ENCODE measurements at regions not wholly inside any gene's neighbourhood (a gene's known extent, or its start where the extent isn't known, plus 50 kb on each side); places are given as distances from the start of the nearest gene placed in this dataset.

DNA sequence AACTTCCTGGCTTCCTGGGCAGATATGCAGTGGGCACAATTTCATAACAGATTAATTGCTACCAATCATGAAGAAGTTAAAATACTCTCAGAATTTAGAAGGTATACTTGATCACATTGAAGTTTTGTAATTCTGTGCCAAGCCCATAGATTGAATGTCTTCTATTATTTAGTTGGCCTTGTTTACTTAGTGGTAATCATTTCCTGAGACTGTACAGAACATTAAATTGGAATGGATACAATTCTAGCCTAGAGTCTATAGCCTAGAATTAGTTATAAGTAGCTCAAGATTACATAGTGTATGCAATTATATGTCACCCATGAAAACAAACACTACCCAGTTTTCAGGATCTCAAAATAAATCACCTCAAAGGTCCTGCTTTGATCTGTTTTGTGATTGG, 615.8 kb downstream of the XIRP2 start:
- Histone ChIP-seq H3K27ac (no peak overlapping the region), H3K4me3 (no peak overlapping the region), H3K27me3 (no peaks in the 10 kb centered on the region), H3K36me3 (no peaks in the 10 kb centered on the region), H3K4me1 (no peaks in the 10 kb centered on the region), H3K9ac (ENCODE audit: low read depth in 2 of 2, low read length in 2 of 2) (no peak overlapping the region), H3K9me3 (no peaks in the 10 kb centered on the region)
- DNase-seq: no peak
- no peak for TF ChIP-seq CTCF (IDR thresholded peaks at IDR 0.05)
- intact Hi-C loops (cut with DNase I): no loop called here

DNA sequence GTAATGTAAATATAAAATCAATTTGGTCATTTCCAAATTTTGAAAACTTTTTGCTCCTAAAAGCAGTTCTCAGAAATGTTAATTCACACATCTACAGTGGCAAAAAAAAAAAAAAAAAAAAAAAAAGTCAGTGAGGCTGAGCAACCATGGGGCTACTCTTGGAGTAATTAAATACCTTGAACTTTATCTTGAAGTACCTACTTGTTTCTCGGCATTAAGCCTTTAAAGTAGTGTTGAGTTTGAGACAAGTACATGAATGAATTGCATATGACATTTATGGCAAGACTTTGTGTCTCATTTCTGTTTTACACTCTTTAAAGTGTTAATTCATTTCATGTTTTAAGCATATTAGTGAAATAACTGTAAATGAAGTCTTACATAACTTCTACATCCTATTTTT, 613.3 kb downstream of the XIRP2 start:
- H3K4me3 ChIP-seq: no peak overlapping the region
- DNase-seq: no peak
- TF ChIP-seq CTCF (IDR thresholded peaks at IDR 0.05): no peak
- H3K27me3 ChIP-seq: no peaks in the 10 kb centered on the region
- intact Hi-C loops (cut with DNase I): no loop called here
- H3K9me3 ChIP-seq: no peaks in the 10 kb centered on the region
- H3K4me1 ChIP-seq: no peaks in the 10 kb centered on the region
- no peaks in the 10 kb centered on the region for H3K36me3 ChIP-seq
- no peak overlapping the region for H3K9ac ChIP-seq (ENCODE audit: low read depth in 2 of 2, low read length in 2 of 2)
- H3K27ac ChIP-seq: no peak overlapping the region

GRCh38 chr2:167493862-167494261, 605.6 kb downstream of the XIRP2 start:
- Histone ChIP-seq H3K27me3 (no peaks in the 10 kb centered on the region), H3K4me1 (no peaks in the 10 kb centered on the region), H3K9ac (ENCODE audit: low read depth in 2 of 2, low read length in 2 of 2) (no peak overlapping the region), H3K27ac (no peak overlapping the region), H3K36me3 (no peaks in the 10 kb centered on the region), H3K9me3 (no peaks in the 10 kb centered on the region), H3K4me3 (no peak overlapping the region)
- intact Hi-C loops (cut with DNase I): no loop called here
- TF ChIP-seq CTCF (IDR thresholded peaks at IDR 0.05): no peak
- DNase-seq: no peak

GRCh38 chr2:167492486-167492885, 604.2 kb downstream of the XIRP2 start:
- H3K36me3 ChIP-seq: no peaks in the 10 kb centered on the region
- H3K4me1 ChIP-seq: no peaks in the 10 kb centered on the region
- no peak overlapping the region for H3K9ac ChIP-seq (ENCODE audit: low read depth in 2 of 2, low read length in 2 of 2)
- H3K27me3 ChIP-seq: no peaks in the 10 kb centered on the region
- DNase-seq: no peak
- H3K4me3 ChIP-seq: no peak overlapping the region
- intact Hi-C loops (cut with DNase I): no loop called here
- no peak overlapping the region for H3K27ac ChIP-seq
- no peak for TF ChIP-seq CTCF (IDR thresholded peaks at IDR 0.05)
- no peaks in the 10 kb centered on the region for H3K9me3 ChIP-seq

DNA sequence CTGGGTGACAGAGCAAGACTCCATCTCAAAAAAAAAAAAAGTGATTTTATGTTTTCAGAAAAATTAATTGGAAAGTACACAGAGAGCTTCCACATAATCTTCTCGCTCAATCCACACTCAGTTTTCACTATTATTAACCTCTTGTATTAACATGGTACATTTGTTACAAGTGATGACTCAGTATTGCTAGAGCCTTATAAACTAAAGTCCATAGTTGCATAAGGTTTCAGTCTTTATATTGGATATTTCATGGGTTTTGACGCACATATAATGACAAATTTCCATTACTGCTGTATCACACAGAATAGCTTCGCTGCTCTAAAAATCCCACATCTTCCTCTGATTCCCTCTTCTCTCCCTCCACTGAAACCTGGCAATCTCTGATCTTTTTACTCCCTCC, 603.5 kb downstream of the XIRP2 start:
- no peaks in the 10 kb centered on the region for H3K27me3 ChIP-seq
- H3K4me1 ChIP-seq: no peaks in the 10 kb centered on the region
- H3K27ac ChIP-seq: no peak overlapping the region
- H3K9ac ChIP-seq (ENCODE audit: low read depth in 2 of 2, low read length in 2 of 2): no peak overlapping the region
- TF ChIP-seq CTCF (IDR thresholded peaks at IDR 0.05): no peak
- H3K4me3 ChIP-seq: no peak overlapping the region
- no peaks in the 10 kb centered on the region for H3K36me3 ChIP-seq
- H3K9me3 ChIP-seq: no peaks in the 10 kb centered on the region
- DNase-seq: no peak
- intact Hi-C loops (cut with DNase I): no loop called here

GRCh38 chr2:167490455-167490854, 602.2 kb downstream of the XIRP2 start:
- no peak overlapping the region for H3K4me3 ChIP-seq
- intact Hi-C loops (cut with DNase I): no loop called here
- H3K9ac ChIP-seq (ENCODE audit: low read depth in 2 of 2, low read length in 2 of 2): no peak overlapping the region
- H3K27me3 ChIP-seq: no peaks in the 10 kb centered on the region
- no peaks in the 10 kb centered on the region for H3K9me3 ChIP-seq
- DNase-seq: no peak
- H3K27ac ChIP-seq: no peak overlapping the region
- no peaks in the 10 kb centered on the region for H3K4me1 ChIP-seq
- TF ChIP-seq CTCF (IDR thresholded peaks at IDR 0.05): no peak
- no peaks in the 10 kb centered on the region for H3K36me3 ChIP-seq
